ENCODE measurements at regions not wholly inside any gene's neighbourhood (a gene's known extent, or its start where the extent isn't known, plus 50 kb on each side); places are given as distances from the start of the nearest gene placed in this dataset.

GRCh38 chr12:92492995-92493394 lies 209.8 kb upstream of the PLEKHG7 start:
- 98% methylated on average over 2 of the region's 2 CpGs for WGBS, 2 donors
- Histone ChIP-seq H3K9me3 (no peaks in the 10 kb centered on the region), H3K36me3 (no peaks in the 10 kb centered on the region), H3K4me3 (replicated peaks in 1 of 3) (no peak overlapping the region), H3K27me3 (no peaks in the 10 kb centered on the region), H3K27ac (no peak overlapping the region), H3K4me1 (no peaks in the 10 kb centered on the region)
- DNase-seq, result no peak
- TF ChIP-seq, protein P1, sequence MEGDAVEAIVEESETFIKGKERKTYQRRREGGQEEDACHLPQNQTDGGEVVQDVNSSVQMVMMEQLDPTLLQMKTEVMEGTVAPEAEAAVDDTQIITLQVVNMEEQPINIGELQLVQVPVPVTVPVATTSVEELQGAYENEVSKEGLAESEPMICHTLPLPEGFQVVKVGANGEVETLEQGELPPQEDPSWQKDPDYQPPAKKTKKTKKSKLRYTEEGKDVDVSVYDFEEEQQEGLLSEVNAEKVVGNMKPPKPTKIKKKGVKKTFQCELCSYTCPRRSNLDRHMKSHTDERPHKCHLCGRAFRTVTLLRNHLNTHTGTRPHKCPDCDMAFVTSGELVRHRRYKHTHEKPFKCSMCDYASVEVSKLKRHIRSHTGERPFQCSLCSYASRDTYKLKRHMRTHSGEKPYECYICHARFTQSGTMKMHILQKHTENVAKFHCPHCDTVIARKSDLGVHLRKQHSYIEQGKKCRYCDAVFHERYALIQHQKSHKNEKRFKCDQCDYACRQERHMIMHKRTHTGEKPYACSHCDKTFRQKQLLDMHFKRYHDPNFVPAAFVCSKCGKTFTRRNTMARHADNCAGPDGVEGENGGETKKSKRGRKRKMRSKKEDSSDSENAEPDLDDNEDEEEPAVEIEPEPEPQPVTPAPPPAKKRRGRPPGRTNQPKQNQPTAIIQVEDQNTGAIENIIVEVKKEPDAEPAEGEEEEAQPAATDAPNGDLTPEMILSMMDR (IDR thresholded peaks at IDR 0.05), result no peak
- intact Hi-C loops (cut with DNase I), result no loop called here

GRCh38 chr12:92492291-92492690 lies 210.5 kb upstream of the PLEKHG7 start:
- intact Hi-C loops (cut with DNase I), result no loop called here
- no peak overlapping the region for H3K27ac ChIP-seq
- H3K27me3 ChIP-seq, result no peaks in the 10 kb centered on the region
- TF ChIP-seq, protein P1 (IDR thresholded peaks at IDR 0.05), result no peak
- TF ChIP-seq POLR2A (IDR thresholded peaks at IDR 0.05), result no peak
- no peak overlapping the region for H3K4me3 ChIP-seq (replicated peaks in 1 of 3)
- H3K9me3 ChIP-seq, result no peaks in the 10 kb centered on the region
- no peak for DNase-seq
- H3K4me1 ChIP-seq, result no peaks in the 10 kb centered on the region
- H3K36me3 ChIP-seq, result no peaks in the 10 kb centered on the region

- H3K4me1 ChIP-seq, result no peaks in the 10 kb centered on the region
- intact Hi-C loops (cut with DNase I), result no loop called here
- H3K27ac ChIP-seq, result no peak overlapping the region
- H3K9me3 ChIP-seq, result no peaks in the 10 kb centered on the region
- TF ChIP-seq POLR2A (IDR thresholded peaks at IDR 0.05), result no peak
- TF ChIP-seq, protein P1 (IDR thresholded peaks at IDR 0.05), result no peak
- 86% methylated on average over 4 of the region's 4 CpGs for WGBS, 2 donors
- H3K27me3 ChIP-seq, result no peaks in the 10 kb centered on the region
- H3K36me3 ChIP-seq, result no peaks in the 10 kb centered on the region
- DNase-seq, result no peak
- H3K4me3 ChIP-seq (replicated peaks in 1 of 3), result no peak overlapping the region
Measured at GRCh38 chr12:92489781-92490180, 213.0 kb upstream of the PLEKHG7 start.

DNA sequence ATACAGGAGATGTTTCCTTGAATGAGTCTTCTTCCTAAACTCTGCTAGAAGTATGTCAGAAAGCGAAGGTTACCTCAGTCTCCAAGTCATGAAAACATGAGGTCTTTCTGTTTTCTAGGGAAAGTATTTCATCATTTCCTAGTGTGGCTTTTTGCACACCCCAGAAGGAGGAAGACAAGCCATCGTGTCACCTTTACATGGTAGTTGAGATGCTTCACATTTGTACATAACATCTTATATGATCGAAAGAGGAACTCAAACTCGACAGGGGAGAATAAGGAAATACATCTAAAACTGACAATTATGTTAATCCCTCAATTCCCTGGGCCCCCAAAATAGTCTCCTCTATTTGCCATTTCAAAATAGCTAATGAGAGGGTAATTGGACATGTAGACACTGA lies 214.1 kb upstream of the PLEKHG7 start:
- no peak for DNase-seq
- intact Hi-C loops (cut with DNase I), result no loop called here
- no peak for TF ChIP-seq POLR2A (IDR thresholded peaks at IDR 0.05)
- TF ChIP-seq, protein P1 (IDR thresholded peaks at IDR 0.05), result no peak
- WGBS, 2 donors, result 89 to 95% methylated on average over 4 of the region's 4 CpGs
- Histone ChIP-seq H3K4me1 (no peaks in the 10 kb centered on the region), H3K9me3 (no peaks in the 10 kb centered on the region), H3K27me3 (no peaks in the 10 kb centered on the region), H3K4me3 (replicated peaks in 1 of 3) (no peak overlapping the region), H3K27ac (no peak overlapping the region), H3K36me3 (no peaks in the 10 kb centered on the region)

DNA sequence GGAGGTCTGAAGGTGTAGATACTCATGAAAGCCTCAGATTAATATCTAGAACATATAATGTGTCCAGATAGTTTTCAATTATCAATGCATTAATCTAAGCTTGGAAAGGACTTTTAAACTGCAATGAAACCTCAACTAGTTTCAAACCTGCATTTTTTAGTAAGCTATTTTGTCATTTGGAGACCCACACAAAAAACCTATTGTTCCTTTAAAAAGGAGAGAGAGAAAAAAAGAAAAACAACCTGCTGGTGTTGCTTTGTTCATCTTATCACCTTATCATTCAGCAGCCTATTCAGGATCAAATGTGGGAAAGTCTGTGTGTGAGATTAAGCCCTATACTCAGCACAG lies 215.7 kb upstream of the PLEKHG7 start:
- TF ChIP-seq, protein P1 (IDR thresholded peaks at IDR 0.05), result no peak
- TF ChIP-seq POLR2A (IDR thresholded peaks at IDR 0.05), result no peak
- Histone ChIP-seq H3K4me1 (no peaks in the 10 kb centered on the region), H3K27me3 (no peaks in the 10 kb centered on the region), H3K36me3 (no peaks in the 10 kb centered on the region), H3K27ac (no peak overlapping the region), H3K4me3 (replicated peaks in 1 of 3) (no peak overlapping the region), H3K9me3 (no peaks in the 10 kb centered on the region)
- DNase-seq, result no peak
- intact Hi-C loops (cut with DNase I), result no loop called here

Data from thyroid gland (tissue), 4 donors.